Naive B cell (primary cell): ENCODE measurements at regions not wholly inside any gene's neighbourhood (a gene's known extent, or its start where the extent isn't known, plus 50 kb on each side); places are given as distances from the start of the nearest gene placed in this dataset.
A peak's percentile ranks its signal among the peaks of the same experiment; 100 is the strongest.
"Not testable (repeated sequence)": the region's sequence is repeated elsewhere in the genome, so short reads cannot be mapped to it uniquely, and the experiment has no call there.

Source experiments
- ATAC-seq, 2 donors: fragments of 150-1000 bp; cut with Tn5 transposase; 2 replicates each; pipeline ENCODE4 v1.10.0; 2021; ENCODE audit warnings: low read depth in 2 of 2, mild to moderate bottlenecking in 2 of 2, moderate library complexity in 2 of 2
- DNase-seq: peaks from one replicate; pipeline ENCODE4 v3.0.0; 2022
- H3K27ac Mint-ChIP-seq, 6 donors: one replicate each; pipeline ENCODE4 v1.8.0; 2020 to 2022; ENCODE audit warnings: mild to moderate bottlenecking in 6 of 6, mixed read lengths in 6 of 6, moderate library complexity in 5 of 6, inconsistent platforms in 2 of 6
- H3K27me3 Mint-ChIP-seq, 3 donors: one replicate each; pipeline ENCODE4 v1.8.0; 2021 to 2022; ENCODE audit warnings: mixed read lengths in 3 of 3, mild to moderate bottlenecking in 1 of 3
- H3K36me3 Mint-ChIP-seq, 2 donors: one replicate each; pipeline ENCODE4 v1.8.0; 2020 to 2022; ENCODE audit warnings: mixed read lengths in 2 of 2, inconsistent platforms in 1 of 2, mild to moderate bottlenecking in 1 of 2
- H3K4me1 Mint-ChIP-seq, 3 donors: one replicate each; pipeline ENCODE4 v1.8.0; 2020 to 2022; ENCODE audit warnings: mixed read lengths in 3 of 3, inconsistent platforms in 1 of 3, mild to moderate bottlenecking in 1 of 3, moderate library complexity in 1 of 3
- H3K4me3 Mint-ChIP-seq, 8 donors: one replicate each; pipeline ENCODE4 v1.8.0; 2020 to 2022; ENCODE audit warnings: mild to moderate bottlenecking in 8 of 8, mixed read lengths in 8 of 8, moderate library complexity in 8 of 8, inconsistent platforms in 2 of 8
- H3K9me3 Mint-ChIP-seq, 7 donors: one replicate each; pipeline ENCODE4 v1.8.0; 2020 to 2022; ENCODE audit warnings: mixed read lengths in 7 of 7, mild to moderate bottlenecking in 5 of 7, inconsistent platforms in 2 of 7, moderate library complexity in 1 of 7

GRCh38 chr6:81869749-81870508 lies 117.4 kb upstream of the TENT5A start:
- peaks cover 18 to 35% (median 19%) of the 10 kb centered on the region in 3 donors for H3K27me3 Mint-ChIP-seq
- peaks cover 10 to 30% (median 22%) of the 10 kb centered on the region in 7 donors for H3K9me3 Mint-ChIP-seq
- ATAC-seq, DNase-seq, H3K27ac Mint-ChIP-seq, H3K4me3 Mint-ChIP-seq, H3K4me1 Mint-ChIP-seq: not testable (repeated sequence)
- H3K36me3 Mint-ChIP-seq = peaks cover 0 to 24% of the 10 kb centered on the region in 2 donors

GRCh38 chr6:81865712-81866111 lies 113.2 kb upstream of the TENT5A start:
- Mint-ChIP-seq H3K36me3 (peaks cover 0 to 3% of the 10 kb centered on the region in 2 donors), H3K27me3 (peaks cover 6 to 14% (median 6%) of the 10 kb centered on the region in 3 donors), H3K4me1 (no peaks in the 10 kb centered on the region), H3K4me3 (no peak overlapping the region), H3K27ac (no peak overlapping the region), H3K9me3 (peaks cover 0 to 1% (median 0%) of the 10 kb centered on the region in 7 donors)
- DNase-seq = no peak
- ATAC-seq = no peak

GRCh38 chr6:81864124-81864523 lies 111.6 kb upstream of the TENT5A start:
- Mint-ChIP-seq H3K4me3 (no peak overlapping the region), H3K4me1 (no peaks in the 10 kb centered on the region), H3K36me3 (no peaks in the 10 kb centered on the region), H3K27me3 (peaks cover 0 to 11% (median 4%) of the 10 kb centered on the region in 3 donors), H3K27ac (no peak overlapping the region), H3K9me3 (no peaks in the 10 kb centered on the region)
- ATAC-seq (no peak), DNase-seq (no peak)

GRCh38 chr6:81863123-81863522 lies 110.6 kb upstream of the TENT5A start:
- ATAC-seq (no peak), DNase-seq (no peak)
- no peaks in the 10 kb centered on the region for H3K9me3 Mint-ChIP-seq
- no peak overlapping the region for H3K27ac Mint-ChIP-seq
- H3K4me3 Mint-ChIP-seq = no peak overlapping the region
- H3K36me3 Mint-ChIP-seq = no peaks in the 10 kb centered on the region
- H3K27me3 Mint-ChIP-seq = peaks cover 0 to 11% (median 0%) of the 10 kb centered on the region in 3 donors
- no peaks in the 10 kb centered on the region for H3K4me1 Mint-ChIP-seq

GRCh38 chr6:81861281-81861680 lies 108.8 kb upstream of the TENT5A start:
- H3K27me3 Mint-ChIP-seq = peaks cover 0 to 11% (median 0%) of the 10 kb centered on the region in 3 donors
- no peaks in the 10 kb centered on the region for H3K9me3 Mint-ChIP-seq
- H3K4me3 Mint-ChIP-seq = no peak overlapping the region
- H3K27ac Mint-ChIP-seq = no peak overlapping the region
- no peaks in the 10 kb centered on the region for H3K4me1 Mint-ChIP-seq
- DNase-seq = no peak
- no peaks in the 10 kb centered on the region for H3K36me3 Mint-ChIP-seq
- ATAC-seq = no peak

- ATAC-seq = no peak
- no peak for DNase-seq
- Mint-ChIP-seq H3K27ac (no peak overlapping the region), H3K4me1 (no peaks in the 10 kb centered on the region), H3K9me3 (no peaks in the 10 kb centered on the region), H3K27me3 (no peaks in the 10 kb centered on the region), H3K4me3 (no peak overlapping the region), H3K36me3 (no peaks in the 10 kb centered on the region)
Measured at GRCh38 chr6:81859884-81860283, 107.4 kb upstream of the TENT5A start.

GRCh38 chr6:81857812-81858211 lies 105.3 kb upstream of the TENT5A start:
- no peak overlapping the region for H3K27ac Mint-ChIP-seq
- H3K9me3 Mint-ChIP-seq = no peaks in the 10 kb centered on the region
- H3K36me3 Mint-ChIP-seq = no peaks in the 10 kb centered on the region
- DNase-seq = no peak
- no peaks in the 10 kb centered on the region for H3K4me1 Mint-ChIP-seq
- ATAC-seq = no peak
- no peak overlapping the region for H3K4me3 Mint-ChIP-seq
- H3K27me3 Mint-ChIP-seq = peaks cover 0 to 5% (median 0%) of the 10 kb centered on the region in 3 donors

- Mint-ChIP-seq H3K4me3 (no peak overlapping the region), H3K4me1 (no peaks in the 10 kb centered on the region), H3K27ac (no peak overlapping the region), H3K27me3 (peaks cover 0 to 5% (median under 1%) of the 10 kb centered on the region in 3 donors), H3K9me3 (no peaks in the 10 kb centered on the region), H3K36me3 (no peaks in the 10 kb centered on the region)
- ATAC-seq = no peak
- DNase-seq = no peak
Measured at GRCh38 chr6:81856872-81857271, 104.4 kb upstream of the TENT5A start.

GRCh38 chr6:81854474-81854873 lies 102.0 kb upstream of the TENT5A start:
- Mint-ChIP-seq H3K9me3 (peaks cover 0 to 3% (median 0%) of the 10 kb centered on the region in 7 donors), H3K27ac (no peak overlapping the region), H3K36me3 (no peaks in the 10 kb centered on the region), H3K4me1 (no peaks in the 10 kb centered on the region), H3K27me3 (peaks cover 0 to 14% (median 5%) of the 10 kb centered on the region in 3 donors), H3K4me3 (no peak overlapping the region)
- ATAC-seq (no peak), DNase-seq (no peak)

GRCh38 chr6:81853975-81854374 lies 101.5 kb upstream of the TENT5A start:
- Mint-ChIP-seq H3K4me1 (no peaks in the 10 kb centered on the region), H3K36me3 (no peaks in the 10 kb centered on the region), H3K9me3 (peaks cover 0 to 3% (median 0%) of the 10 kb centered on the region in 7 donors), H3K27ac (peak overlapping the region in 1 of 6 donors; percentile 51), H3K4me3 (no peak overlapping the region), H3K27me3 (peaks cover 0 to 19% (median 10%) of the 10 kb centered on the region in 3 donors)
- ATAC-seq (no peak), DNase-seq (no peak)

- peaks cover 0 to 7% (median 0%) of the 10 kb centered on the region in 3 donors for H3K4me1 Mint-ChIP-seq
- DNase-seq (no peak), ATAC-seq (no peak)
- H3K9me3 Mint-ChIP-seq = peaks cover 0 to 3% (median 0%) of the 10 kb centered on the region in 7 donors
- H3K27ac Mint-ChIP-seq = no peak overlapping the region
- peaks cover 0 to 21% (median 9%) of the 10 kb centered on the region in 3 donors for H3K27me3 Mint-ChIP-seq
- H3K36me3 Mint-ChIP-seq = peaks cover 0 to 7% of the 10 kb centered on the region in 2 donors
- no peak overlapping the region for H3K4me3 Mint-ChIP-seq
Measured at GRCh38 chr6:81849248-81849647, 96.8 kb upstream of the TENT5A start.

GRCh38 chr6:81847866-81848265 lies 95.4 kb upstream of the TENT5A start:
- peaks cover 0 to 7% (median 0%) of the 10 kb centered on the region in 3 donors for H3K4me1 Mint-ChIP-seq
- ATAC-seq (no peak), DNase-seq (no peak)
- no peak overlapping the region for H3K4me3 Mint-ChIP-seq
- peaks cover 0 to 21% (median 5%) of the 10 kb centered on the region in 3 donors for H3K27me3 Mint-ChIP-seq
- no peak overlapping the region for H3K27ac Mint-ChIP-seq
- peaks cover 0 to 7% of the 10 kb centered on the region in 2 donors for H3K36me3 Mint-ChIP-seq
- H3K9me3 Mint-ChIP-seq = peaks cover 0 to 3% (median 0%) of the 10 kb centered on the region in 7 donors

GRCh38 chr6:81844686-81845085 lies 92.2 kb upstream of the TENT5A start:
- DNase-seq (no peak), ATAC-seq (no peak)
- Mint-ChIP-seq H3K4me1 (peaks cover 0 to 7% (median 0%) of the 10 kb centered on the region in 3 donors), H3K27ac (no peak overlapping the region), H3K4me3 (no peak overlapping the region), H3K36me3 (peaks cover 0 to 7% of the 10 kb centered on the region in 2 donors), H3K9me3 (peaks cover 0 to 3% (median 0%) of the 10 kb centered on the region in 7 donors), H3K27me3 (peaks cover 0 to 7% (median 5%) of the 10 kb centered on the region in 3 donors)

GRCh38 chr6:81843302-81843701 lies 90.8 kb upstream of the TENT5A start:
- peaks cover 0 to 5% of the 10 kb centered on the region in 2 donors for H3K36me3 Mint-ChIP-seq
- H3K9me3 Mint-ChIP-seq = peaks cover 0 to 3% (median 0%) of the 10 kb centered on the region in 7 donors
- no peak overlapping the region for H3K4me3 Mint-ChIP-seq
- no peak overlapping the region for H3K27ac Mint-ChIP-seq
- peaks cover 0 to 10% (median 7%) of the 10 kb centered on the region in 3 donors for H3K4me1 Mint-ChIP-seq
- H3K27me3 Mint-ChIP-seq = no peaks in the 10 kb centered on the region
- no peak for ATAC-seq
- DNase-seq = no peak
